Vagina (tissue), 2 donors: ENCODE measurements at regions not wholly inside any gene's neighbourhood (a gene's known extent, or its start where the extent isn't known, plus 50 kb on each side); places are given as distances from the start of the nearest gene placed in this dataset.

ENCODE experiments used
- DNase-seq, 2 donors: peaks; one replicate each; pipeline ENCODE4 v3.0.0-alpha.2; 2017; ENCODE audit errors: extremely low spot score in 2 of 2
- H3K27ac ChIP-seq: fragments of 200-600 bp; sonication (generic); one replicate; pipeline ENCODE4 v1.5.1; 2019
- H3K27me3 ChIP-seq: fragments of 200-600 bp; sonication (generic); one replicate; pipeline ENCODE4 v1.5.1; 2019
- H3K36me3 ChIP-seq, 2 donors: fragments of 200-600 bp; sonication (generic); one replicate each; pipeline ENCODE4 v1.5.1; 2017 to 2019
- H3K4me1 ChIP-seq: fragments of 200-600 bp; sonication (generic); one replicate; pipeline ENCODE4 v1.5.1; 2019
- H3K4me3 ChIP-seq, 2 donors: fragments of 200-600 bp; sonication (generic); 1 replicate in 1 of 2; 2 replicates in 1 of 2; pipeline ENCODE4 v1.5.1; 2016 to 2019
- H3K9me3 ChIP-seq: fragments of 200-600 bp; sonication (generic); one replicate; pipeline ENCODE4 v1.5.1; 2019
- CTCF ChIP-seq, 3 experiments: fragments of 450-650 bp in 2 of 3; fragments of 200-600 bp in 1 of 3; sonication (generic) in 1 of 3; IDR thresholded peaks; one replicate each; pipeline ENCODE4 v1.5.1; 2017 to 2019; ENCODE audit warnings: antibody characterized with exemption in 3 of 3, mild to moderate bottlenecking in 2 of 3, moderate library complexity in 2 of 3
- POLR2A ChIP-seq, 2 donors: fragments of 450-650 bp; IDR thresholded peaks; one replicate each; pipeline ENCODE4 v1.6.1; 2017; ENCODE audit warnings: antibody characterized with exemption in 2 of 2, mild to moderate bottlenecking in 2 of 2, moderate library complexity in 2 of 2
- POLR2AphosphoS5 ChIP-seq, 2 donors: sonication (generic); formaldehyde crosslinking; IDR thresholded peaks; one replicate each; pipeline ENCODE4 v1.9.0; 2017; ENCODE audit warnings: antibody characterized with exemption in 2 of 2, mild to moderate bottlenecking in 2 of 2, low read depth in 1 of 2; ENCODE audit not compliant: insufficient read depth in 1 of 2
- intact Hi-C: fragments of 100-400 bp; cut with DNase I; formaldehyde crosslinking; loops from one replicate; pipeline ENCODE4 v1.15.1; 2023

GRCh38 chr19:23519031-23519430 is 123.8 kb upstream of the ZNF91 start:
- Histone ChIP-seq H3K9me3 (no peaks in the 10 kb centered on the region), H3K27ac (no peak overlapping the region), H3K4me3 (no peak overlapping the region), H3K27me3 (no peaks in the 10 kb centered on the region), H3K4me1 (no peaks in the 10 kb centered on the region), H3K36me3 (no peaks in the 10 kb centered on the region)
- DNase-seq = no peak
- intact Hi-C loops = no loop called here
- TF ChIP-seq POLR2AphosphoS5 (IDR thresholded peaks at IDR 0.05; ENCODE audit: insufficient read depth in 1 of 2, low read depth in 1 of 2) (no peak), POLR2A (IDR thresholded peaks at IDR 0.05) (no peak), CTCF (IDR thresholded peaks at IDR 0.05) (no peak)

DNA sequence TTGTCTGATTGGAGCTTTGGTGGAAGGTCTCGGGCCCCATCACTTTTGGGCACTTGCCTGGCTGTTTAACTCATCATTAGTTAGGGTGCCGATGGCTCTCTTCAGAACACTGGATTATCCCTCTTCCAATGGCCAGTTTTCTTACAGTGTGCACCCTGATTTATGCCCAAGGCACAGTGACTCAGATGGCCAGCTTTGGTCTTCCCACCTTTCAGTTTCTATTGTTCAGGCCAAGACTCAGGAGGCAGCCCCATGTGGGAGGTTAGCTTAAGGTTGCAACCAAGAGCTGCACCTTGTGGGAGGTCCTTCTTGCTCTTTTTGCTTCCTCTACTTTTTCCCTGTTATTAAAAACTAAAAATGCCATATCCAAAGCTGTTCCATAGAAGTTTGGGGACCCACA is 121.0 kb upstream of the ZNF91 start:
- H3K4me3 ChIP-seq = no peak overlapping the region
- intact Hi-C loops = no loop called here
- TF ChIP-seq POLR2A (IDR thresholded peaks at IDR 0.05) (no peak), POLR2AphosphoS5 (IDR thresholded peaks at IDR 0.05; ENCODE audit: insufficient read depth in 1 of 2, low read depth in 1 of 2) (no peak), CTCF (IDR thresholded peaks at IDR 0.05) (no peak)

GRCh38 chr19:23515551-23515950 is 120.3 kb upstream of the ZNF91 start:
- no peaks in the 10 kb centered on the region for H3K4me1 ChIP-seq
- DNase-seq = no peak
- no peak overlapping the region for H3K27ac ChIP-seq
- no peaks in the 10 kb centered on the region for H3K27me3 ChIP-seq
- no peaks in the 10 kb centered on the region for H3K36me3 ChIP-seq
- H3K9me3 ChIP-seq = no peaks in the 10 kb centered on the region
- intact Hi-C loops = no loop called here
- no peak overlapping the region for H3K4me3 ChIP-seq
- TF ChIP-seq POLR2AphosphoS5 (IDR thresholded peaks at IDR 0.05; ENCODE audit: insufficient read depth in 1 of 2, low read depth in 1 of 2) (no peak), CTCF (IDR thresholded peaks at IDR 0.05) (no peak), POLR2A (IDR thresholded peaks at IDR 0.05) (no peak)

More for the DNA sequence above, 121.0 kb upstream of the ZNF91 start:
- no peaks in the 10 kb centered on the region for H3K4me1 ChIP-seq
- no peaks in the 10 kb centered on the region for H3K27me3 ChIP-seq
- no peaks in the 10 kb centered on the region for H3K36me3 ChIP-seq
- DNase-seq = no peak
- no peak overlapping the region for H3K27ac ChIP-seq
- H3K9me3 ChIP-seq = no peaks in the 10 kb centered on the region

DNA sequence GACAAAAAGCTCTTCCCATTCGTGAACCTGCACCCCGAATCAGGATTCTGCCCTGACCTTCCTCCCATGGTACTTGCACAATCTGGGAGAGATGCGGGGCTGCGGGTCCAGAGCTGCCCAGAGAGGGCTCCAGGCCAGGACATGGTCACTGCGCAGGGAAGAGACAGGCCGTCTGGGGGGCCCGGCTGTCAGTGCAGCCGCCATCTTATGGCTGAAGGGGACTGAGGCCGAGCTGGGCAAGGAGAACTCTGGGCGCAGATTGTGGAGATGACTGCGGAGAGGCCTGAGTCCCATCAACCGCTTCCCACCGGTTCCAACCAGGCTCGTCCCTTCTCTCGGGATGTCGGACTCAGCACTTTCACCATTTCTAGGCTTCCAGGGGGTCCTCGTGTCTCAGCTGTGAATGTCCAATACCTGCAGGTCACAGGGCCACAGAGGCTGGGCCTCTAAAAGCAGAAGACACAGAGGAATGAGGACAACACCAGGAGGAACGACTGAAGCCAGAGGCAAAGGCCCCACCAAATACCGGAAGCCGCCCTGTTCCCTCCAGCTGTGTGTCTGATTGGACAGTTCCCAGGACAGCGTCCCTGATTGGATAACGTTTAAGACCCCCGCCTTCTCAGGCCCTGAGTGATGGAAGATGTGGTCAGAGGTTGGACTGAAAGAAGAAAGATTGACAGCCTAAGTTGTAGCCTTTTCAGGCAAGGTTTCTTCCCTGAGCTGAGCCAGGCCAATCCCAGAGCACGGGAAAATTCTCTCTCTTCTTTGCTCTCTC is 117.1 kb upstream of the ZNF91 start:
- no peaks in the 10 kb centered on the region for H3K36me3 ChIP-seq
- no peaks in the 10 kb centered on the region for H3K4me1 ChIP-seq
- H3K27me3 ChIP-seq = no peaks in the 10 kb centered on the region
- H3K27ac ChIP-seq = no peak overlapping the region
- no peak for TF ChIP-seq POLR2A (IDR thresholded peaks at IDR 0.05)
- H3K4me3 ChIP-seq = no peak overlapping the region
- intact Hi-C loops = no loop called here
- no peak for DNase-seq
- H3K9me3 ChIP-seq = no peaks in the 10 kb centered on the region

DNA sequence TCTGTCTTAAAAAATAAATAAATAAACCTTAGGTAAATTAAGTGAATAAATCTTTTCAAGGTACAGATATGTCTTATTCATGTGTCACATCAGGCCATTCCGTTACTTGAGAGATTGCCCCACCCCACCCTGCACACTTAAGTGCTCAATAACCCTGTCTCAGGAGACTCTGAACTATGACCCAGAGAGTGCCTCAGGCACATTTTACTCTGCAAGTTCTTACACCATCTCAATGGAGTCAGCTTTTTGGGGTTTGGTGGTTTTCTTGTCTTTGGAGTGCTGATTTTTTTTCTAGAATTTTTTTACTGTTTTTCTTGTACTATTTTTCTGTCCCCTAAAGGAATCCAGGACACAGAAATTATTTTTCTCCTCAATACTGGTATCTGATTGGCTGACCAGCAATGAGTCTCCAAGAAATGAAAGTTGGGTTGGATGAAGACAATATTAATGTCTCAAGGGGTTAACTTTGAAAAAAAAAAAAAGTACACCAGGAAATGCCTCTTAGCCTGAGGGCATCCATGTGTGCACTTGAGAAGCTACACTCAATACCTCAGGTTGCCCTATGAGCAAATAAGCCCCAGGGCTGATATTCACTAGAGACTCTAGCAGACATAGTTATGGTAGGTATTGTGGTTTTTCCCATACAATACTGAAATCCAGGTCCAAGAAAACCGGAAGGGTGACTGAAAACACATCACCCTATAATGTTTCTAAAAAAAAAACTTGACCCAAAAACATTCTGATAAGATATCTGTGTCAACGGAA is 114.6 kb upstream of the ZNF91 start:
- H3K4me3 ChIP-seq = no peak overlapping the region
- H3K36me3 ChIP-seq = no peaks in the 10 kb centered on the region
- no peaks in the 10 kb centered on the region for H3K9me3 ChIP-seq
- TF ChIP-seq CTCF (IDR thresholded peaks at IDR 0.05) (no peak), POLR2A (IDR thresholded peaks at IDR 0.05) (no peak), POLR2AphosphoS5 (IDR thresholded peaks at IDR 0.05; ENCODE audit: insufficient read depth in 1 of 2, low read depth in 1 of 2) (no peak)
- H3K27ac ChIP-seq = no peak overlapping the region
- no peaks in the 10 kb centered on the region for H3K4me1 ChIP-seq
- intact Hi-C loops = no loop called here
- no peaks in the 10 kb centered on the region for H3K27me3 ChIP-seq
- no peak for DNase-seq
